HCT116 (cell line): ENCODE measurements at regions not wholly inside any gene's neighbourhood (a gene's known extent, or its start where the extent isn't known, plus 50 kb on each side); places are given as distances from the start of the nearest gene placed in this dataset.

Experiments
- ATAC-seq: fragments of 200-7000 bp; cut with Tn5 transposase; 2 replicates; pipeline ENCODE4 v1.9.1; 2020; ENCODE audit warnings: mild to moderate bottlenecking, moderate library complexity
- BruUV-seq: library from RNA; stranded (reverse); fragments of 400-500 nt; replicated peaks from 2 replicates; lab custom pipeline; 2021; lab: Mats Ljungman, UMichigan
- CTCF ChIA-PET: fragments of 300-600 bp; sonication (Branson Sonifier 250); formaldehyde crosslinking; loops from one replicate; lab custom pipeline; 2021; ENCODE audit warnings: antibody characterized with exemption; lab: Charles Lee
- POLR2A ChIA-PET: fragments of 300-600, 350-600 bp; sonication (Branson Sonifier 250); formaldehyde crosslinking; loops from one replicate; lab custom pipeline; 2021; ENCODE audit warnings: antibody characterized with exemption; lab: Charles Lee
- RAD21 ChIA-PET, 2 experiments: fragments of 300-600 bp; sonication (Branson Sonifier 250); formaldehyde crosslinking; loops; one replicate each; lab custom pipeline; 2023; ENCODE audit warnings: low total read pairs in 2 of 2; ENCODE audit not compliant: uncharacterized antibody in 2 of 2, unreplicated experiment in 2 of 2, low non-redundant PET in 1 of 2; lab: Charles Lee
- DNase-seq: peaks from one replicate; pipeline ENCODE4 v3.0.0-alpha.2; 2010; ENCODE audit warnings: low read depth, low spot score
- H2AFZ ChIP-seq: fragments of 200-600 bp; shearing (Covaris generic), sonication (generic); 2 replicates; pipeline ENCODE4 v1.6.1; 2017; ENCODE audit warnings: low read depth, mixed run types, mixed read lengths, antibody characterized with exemption, low read length; ENCODE audit not compliant: poor library complexity, severe bottlenecking
- H3K27ac ChIP-seq: 2 replicates; pipeline ENCODE4 v1.5.1; 2012; ENCODE audit warnings: low read depth, low read length
- H3K27me3 ChIP-seq: fragments of 200-600 bp; sonication (generic); 2 replicates; pipeline ENCODE4 v1.6.1; 2016; ENCODE audit warnings: mixed run types, low read length, mixed read lengths; ENCODE audit not compliant: insufficient read depth
- H3K36me3 ChIP-seq, 2 experiments: fragments of 200-500 bp in 1 of 2; fragments of 200-600 bp in 1 of 2; sonication (Bioruptor generic) in 1 of 2; sonication (generic) in 1 of 2; 2 replicates each; pipeline versions ENCODE4 v1.5.1 to v1.6.1; 2014 to 2016; ENCODE audit warnings: low read length in 2 of 2, inconsistent platforms in 1 of 2, mixed read lengths in 1 of 2, mixed run types in 1 of 2; ENCODE audit not compliant: insufficient read depth in 2 of 2, control insufficient read depth in 1 of 2
- H3K4me1 ChIP-seq, 2 experiments: fragments of 200-600 bp in 1 of 2; sonication (generic) in 1 of 2; 2 replicates each; pipeline versions ENCODE4 v1.5.1 to v1.6.1; 2012 to 2017; ENCODE audit warnings: low read length in 2 of 2, inconsistent platforms in 1 of 2, mild to moderate bottlenecking in 1 of 2, mixed read lengths in 1 of 2, mixed run types in 1 of 2, moderate library complexity in 1 of 2; ENCODE audit not compliant: insufficient read depth in 2 of 2, control insufficient read depth in 1 of 2
- H3K4me2 ChIP-seq: fragments of 200-600 bp; sonication (generic); 2 replicates; pipeline ENCODE4 v1.6.1; 2017; ENCODE audit warnings: mixed run types, low read length, mixed read lengths
- H3K4me3 ChIP-seq, 2 experiments: fragments of 200-600 bp in 1 of 2; sonication (generic) in 1 of 2; replicated peaks in 1 of 2; 2 replicates each; pipeline ENCODE4 v1.5.1; 2011 to 2016; ENCODE audit warnings: low read length in 2 of 2, control low read depth in 1 of 2, low read depth in 1 of 2, mild to moderate bottlenecking in 1 of 2, mixed read lengths in 1 of 2, mixed run types in 1 of 2
- H3K79me2 ChIP-seq: fragments of 200-600 bp; sonication (generic); 2 replicates; pipeline ENCODE4 v1.6.1; 2017; ENCODE audit warnings: mild to moderate bottlenecking, mixed run types, low read length, moderate library complexity, mixed read lengths; ENCODE audit not compliant: insufficient read depth
- H3K9ac ChIP-seq: fragments of 200-600 bp; sonication (generic); 2 replicates; pipeline ENCODE4 v1.6.1; 2016; ENCODE audit warnings: low read length, mixed read lengths
- H3K9me2 ChIP-seq: fragments of 200-600 bp; sonication (generic), shearing (Covaris generic); 2 replicates; pipeline ENCODE4 v1.6.1; 2017; ENCODE audit warnings: mixed run types, mild to moderate bottlenecking, moderate library complexity; ENCODE audit not compliant: insufficient read depth
- H3K9me3 ChIP-seq, 2 experiments: fragments of 200-500 bp in 1 of 2; fragments of 200-600 bp in 1 of 2; sonication (Bioruptor generic) in 1 of 2; sonication (generic) in 1 of 2; 2 replicates each; pipeline ENCODE4 v1.6.1; 2014 to 2017; ENCODE audit warnings: low read length in 2 of 2, mixed read lengths in 2 of 2, inconsistent platforms in 1 of 2, low read depth in 1 of 2, mild to moderate bottlenecking in 1 of 2, mixed run types in 1 of 2, moderate library complexity in 1 of 2; ENCODE audit not compliant: control insufficient read depth in 1 of 2, insufficient read depth in 1 of 2
- H4K20me1 ChIP-seq: fragments of 200-600 bp; sonication (generic), shearing (Covaris generic); 2 replicates; pipeline ENCODE4 v1.6.1; 2017; ENCODE audit warnings: mixed run types, mild to moderate bottlenecking, moderate library complexity; ENCODE audit not compliant: insufficient read depth
- CBX3 ChIP-seq: IDR thresholded peaks from 2 replicates; pipeline ENCODE4 v1.6.1; 2012; ENCODE audit warnings: low read depth
- CEBPB ChIP-seq: IDR thresholded peaks from 2 replicates; pipeline ENCODE4 v1.6.1; 2012; ENCODE audit warnings: low read depth
- CTCF ChIP-seq, 3 experiments: fragments of 200-600 bp in 1 of 3; sonication (generic) in 1 of 3; IDR thresholded peaks in 2 of 3; conservative IDR thresholded peaks in 1 of 3; 2 replicates each; pipeline ENCODE4 v1.5.1; 2012 to 2017; ENCODE audit warnings: low read depth in 2 of 3, low read length in 2 of 3, antibody characterized with exemption in 1 of 3, borderline replicate concordance in 1 of 3, control low read depth in 1 of 3, mild to moderate bottlenecking in 1 of 3, mixed read lengths in 1 of 3, mixed run types in 1 of 3, moderate library complexity in 1 of 3; ENCODE audit not compliant: insufficient read depth in 1 of 3
- SRF ChIP-seq: IDR thresholded peaks from 2 replicates; pipeline ENCODE4 v1.6.1; 2012; ENCODE audit warnings: low read depth
- YY1 ChIP-seq: IDR thresholded peaks from 2 replicates; pipeline ENCODE4 v1.6.1; 2011; ENCODE audit warnings: low read length, low read depth, moderate library complexity, mild to moderate bottlenecking; ENCODE audit not compliant: insufficient replicate concordance; ENCODE audit errors: extremely low read depth
- intact Hi-C: fragments of 100-400 bp; cut with micrococcal nuclease; formaldehyde crosslinking; loops from 2 replicates; pipeline ENCODE4 v1.10.0; 2022

DNA sequence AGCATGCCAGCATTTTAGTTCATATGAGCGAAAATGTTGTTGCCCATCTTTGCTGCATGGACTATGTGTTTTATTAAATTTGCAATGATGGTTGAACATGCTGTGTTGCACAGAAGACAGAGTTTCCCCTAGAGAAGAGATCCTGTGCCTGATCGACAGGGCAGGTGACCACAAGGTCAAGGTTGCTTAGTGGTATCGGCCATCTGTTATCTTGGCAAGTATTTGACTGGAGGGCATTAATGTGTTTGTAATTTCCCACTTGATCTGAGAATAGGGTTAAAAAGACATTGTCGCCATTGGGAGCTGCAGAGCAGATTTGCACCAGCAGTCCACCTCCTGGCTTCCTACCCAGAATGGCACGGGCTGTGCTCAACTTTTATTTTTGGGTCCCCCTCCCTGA is 1523.6 kb upstream of the WWC1 start:
- TF ChIP-seq YY1 (no peak), CBX3 (no peak)
- BruUV-seq, result no TSS peak
- Histone ChIP-seq H3K27ac (no peak overlapping the region), H3K4me1 (no peaks in the 10 kb centered on the region), H3K9me2 (no peaks in the 10 kb centered on the region), H3K79me2 (no peaks in the 10 kb centered on the region), H3K9ac (no peak overlapping the region), H3K4me3 (no peak overlapping the region), H3K27me3 (no peaks in the 10 kb centered on the region), H3K9me3 (peaks cover 4 to 9% of the 10 kb centered on the region in 2 experiments; a peak in 2 of 4 replicates), H2AFZ (no peak overlapping the region), H3K4me2 (no peak overlapping the region), H3K36me3 (no peaks in the 10 kb centered on the region), H4K20me1 (no peaks in the 10 kb centered on the region)
- DNase-seq (no peak), ATAC-seq (no peak)
- intact Hi-C loops, result no loop called here
- ChIA-PET RAD21 (no interaction called here), CTCF (no interaction called here), POLR2A (no interaction called here)

GRCh38 chr5:166768536-166768935 is 1522.9 kb upstream of the WWC1 start:
- Histone ChIP-seq H3K4me2 (no peak overlapping the region), H4K20me1 (no peaks in the 10 kb centered on the region), H3K27me3 (no peaks in the 10 kb centered on the region), H3K4me1 (no peaks in the 10 kb centered on the region), H3K36me3 (no peaks in the 10 kb centered on the region), H2AFZ (no peak overlapping the region), H3K9me2 (no peaks in the 10 kb centered on the region), H3K9ac (no peak overlapping the region), H3K4me3 (no peak overlapping the region), H3K9me3 (peaks cover 0 to 9% of the 10 kb centered on the region in 2 experiments; a peak in 2 of 4 replicates), H3K27ac (no peak overlapping the region), H3K79me2 (no peaks in the 10 kb centered on the region)
- intact Hi-C loops, result no loop called here
- TF ChIP-seq CTCF (IDR thresholded peaks at IDR 0.05 in 2 of 3, conservative IDR thresholded peaks at IDR 0.05 in 1 of 3; ENCODE audit: borderline replicate concordance in 1 of 3, insufficient read depth in 1 of 3, low read depth in 2 of 3, low read length in 2 of 3), result no peak
- no peak for TF ChIP-seq SRF
- no peak for TF ChIP-seq YY1
- TF ChIP-seq CEBPB, result no peak
- no peak for ATAC-seq
- BruUV-seq, result no TSS peak
- ChIA-PET CTCF (no interaction called here), POLR2A (no interaction called here), RAD21 (no interaction called here)
- DNase-seq, result no peak
